ENCODE measurements at regions not wholly inside any gene's neighbourhood (a gene's known extent, or its start where the extent isn't known, plus 50 kb on each side); places are given as distances from the start of the nearest gene placed in this dataset.

DNA sequence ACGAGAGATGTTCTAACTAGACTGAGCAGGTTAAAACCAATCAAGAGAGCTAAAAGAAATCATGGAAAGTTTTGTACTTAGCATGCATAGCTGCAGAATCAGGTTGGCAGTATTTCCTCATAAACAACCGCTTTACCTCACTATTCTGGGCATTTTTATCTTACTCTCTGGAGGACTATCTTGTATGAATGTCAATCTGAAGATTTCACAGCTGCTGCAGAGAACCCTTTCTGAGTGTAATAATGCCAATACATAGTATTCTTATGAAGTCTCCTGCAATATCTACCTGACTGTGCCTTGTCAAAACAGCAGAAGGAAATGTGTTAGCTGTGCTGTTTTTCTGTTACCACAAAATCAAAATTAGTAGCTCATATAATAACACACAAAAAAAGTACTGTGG is 705.9 kb upstream of the FSHR start:
- TF ChIP-seq POLR2AphosphoS5 (IDR thresholded peaks at IDR 0.05) (no peak), POLR2A (IDR thresholded peaks at IDR 0.05) (no peak)
